Lung (tissue), 11 donors: ENCODE measurements at regions not wholly inside any gene's neighbourhood (a gene's known extent, or its start where the extent isn't known, plus 50 kb on each side); places are given as distances from the start of the nearest gene placed in this dataset.

ENCODE experiments used
- ATAC-seq: fragments of 200-7000 bp; cut with Tn5 transposase; one replicate; pipeline ENCODE4 v1.9.1; 2020; ENCODE audit warnings: moderate number of reproducible peaks; ENCODE audit not compliant: insufficient read depth, low FRiP score
- DNase-seq, 3 donors: peaks; one replicate each; pipeline ENCODE4 v3.0.0-alpha.2; 2013 to 2017
- H3K27ac ChIP-seq, 2 donors: one replicate each; pipeline ENCODE4 v1.5.1; 2013; ENCODE audit warnings: mild to moderate bottlenecking in 2 of 2, moderate library complexity in 2 of 2, control low read depth in 1 of 2, inconsistent platforms in 1 of 2, low read depth in 1 of 2, low read length in 1 of 2
- H3K27me3 ChIP-seq, 3 donors: one replicate each; pipeline ENCODE4 v1.5.1; 2013; ENCODE audit warnings: low read length in 2 of 3; ENCODE audit not compliant: control insufficient read depth in 3 of 3, insufficient read depth in 3 of 3
- H3K36me3 ChIP-seq, 4 donors: one replicate each; pipeline ENCODE4 v1.5.1; 2013; ENCODE audit warnings: low read length in 4 of 4, mild to moderate bottlenecking in 1 of 4, moderate library complexity in 1 of 4; ENCODE audit not compliant: control insufficient read depth in 4 of 4, insufficient read depth in 4 of 4
- H3K4me1 ChIP-seq, 5 donors: one replicate each; pipeline ENCODE4 v1.5.1; 2013; ENCODE audit warnings: low read length in 5 of 5, mild to moderate bottlenecking in 2 of 5, moderate library complexity in 1 of 5; ENCODE audit not compliant: control insufficient read depth in 5 of 5, insufficient read depth in 5 of 5
- H3K4me3 ChIP-seq: one replicate; pipeline ENCODE4 v1.5.1; 2013; ENCODE audit warnings: mild to moderate bottlenecking, control low read depth, moderate library complexity
- H3K9ac ChIP-seq, 2 donors: one replicate each; pipeline ENCODE4 v1.5.1; 2013; ENCODE audit warnings: low read length in 2 of 2, control low read depth in 1 of 2; ENCODE audit not compliant: insufficient read depth in 1 of 2
- H3K9me3 ChIP-seq, 4 donors: one replicate each; pipeline ENCODE4 v1.5.1; 2013; ENCODE audit warnings: low read length in 3 of 4, mild to moderate bottlenecking in 1 of 4, moderate library complexity in 1 of 4; ENCODE audit not compliant: control insufficient read depth in 4 of 4, insufficient read depth in 3 of 4
- CTCF ChIP-seq: IDR thresholded peaks from 2 replicates; pipeline ENCODE4 v1.5.1; 2012; ENCODE audit warnings: mild to moderate bottlenecking; ENCODE audit errors: control extremely low read depth, extremely low read depth
- WGBS, 2 donors: extraction: QIAGEN DNeasy Blood & Tissue Kit; methylation state at CpG; one replicate each; pipeline ENCODE4 v1.1.7; 2013; 5-methylcytosine and 5-hydroxymethylcytosine counted together
- donor health status: control.
- donor health status: control.
- donor health status: Bipolar disorder and iron deficiency.
- donor health status: healthy.
- donor health status: DM: yes; HTN: yes; CAD: no.

GRCh38 chr1:34670982-34671381, 83.9 kb upstream of the GJB5 start:
- Histone ChIP-seq H3K9me3 (peaks cover 0 to 4% (median 0%) of the 10 kb centered on the region in 4 donors), H3K27me3 (no peaks in the 10 kb centered on the region), H3K27ac (no peak overlapping the region), H3K36me3 (no peaks in the 10 kb centered on the region), H3K4me3 (no peak overlapping the region), H3K9ac (no peak overlapping the region), H3K4me1 (no peaks in the 10 kb centered on the region)
- no peak for TF ChIP-seq CTCF
- ATAC-seq = no peak
- DNase-seq = no peak
- WGBS, 2 donors = 74 to 86% methylated on average over 7 of the region's 7 CpGs

GRCh38 chr1:34671887-34672286, 83.0 kb upstream of the GJB5 start:
- no peak for ATAC-seq
- Histone ChIP-seq H3K9me3 (peaks cover 0 to 4% (median 0%) of the 10 kb centered on the region in 4 donors), H3K9ac (no peak overlapping the region), H3K27me3 (no peaks in the 10 kb centered on the region), H3K4me3 (no peak overlapping the region), H3K36me3 (no peaks in the 10 kb centered on the region), H3K4me1 (no peaks in the 10 kb centered on the region), H3K27ac (no peak overlapping the region)
- TF ChIP-seq CTCF = no peak
- no peak for DNase-seq

GRCh38 chr1:34681480-34682451, 73.1 kb upstream of the GJB5 start:
- Histone ChIP-seq H3K9ac (no peak overlapping the region), H3K4me1 (peaks cover 0 to 2% (median 0%) of the 10 kb centered on the region in 5 donors), H3K9me3 (no peaks in the 10 kb centered on the region), H3K4me3 (no peak overlapping the region), H3K36me3 (no peaks in the 10 kb centered on the region), H3K27me3 (no peaks in the 10 kb centered on the region), H3K27ac (no peak overlapping the region)
- TF ChIP-seq CTCF = peak; percentile 35
- ATAC-seq (no peak), DNase-seq (peak; percentile 15 to 45 (median 19))
- 42 to 48% methylated on average over 2 of the region's 2 CpGs for WGBS, 2 donors
